PC-3 (cell line): ENCODE measurements at regions not wholly inside any gene's neighbourhood (a gene's known extent, or its start where the extent isn't known, plus 50 kb on each side); places are given as distances from the start of the nearest gene placed in this dataset.

Source experiments
- EZH2 ChIP-seq: fragments of 300-600 bp; sonication (generic); IDR thresholded peaks from one replicate; pipeline ENCODE4 v1.6.1; 2017; ENCODE audit warnings: antibody characterized with exemption, mild to moderate bottlenecking, low read length; ENCODE audit not compliant: unreplicated experiment
- EZH2phosphoT487 ChIP-seq: fragments of 300-600 bp; sonication (generic); IDR thresholded peaks from 2 replicates; pipeline ENCODE4 v1.6.1; 2018; ENCODE audit warnings: mild to moderate bottlenecking, antibody characterized with exemption, low read length, borderline replicate concordance

DNA sequence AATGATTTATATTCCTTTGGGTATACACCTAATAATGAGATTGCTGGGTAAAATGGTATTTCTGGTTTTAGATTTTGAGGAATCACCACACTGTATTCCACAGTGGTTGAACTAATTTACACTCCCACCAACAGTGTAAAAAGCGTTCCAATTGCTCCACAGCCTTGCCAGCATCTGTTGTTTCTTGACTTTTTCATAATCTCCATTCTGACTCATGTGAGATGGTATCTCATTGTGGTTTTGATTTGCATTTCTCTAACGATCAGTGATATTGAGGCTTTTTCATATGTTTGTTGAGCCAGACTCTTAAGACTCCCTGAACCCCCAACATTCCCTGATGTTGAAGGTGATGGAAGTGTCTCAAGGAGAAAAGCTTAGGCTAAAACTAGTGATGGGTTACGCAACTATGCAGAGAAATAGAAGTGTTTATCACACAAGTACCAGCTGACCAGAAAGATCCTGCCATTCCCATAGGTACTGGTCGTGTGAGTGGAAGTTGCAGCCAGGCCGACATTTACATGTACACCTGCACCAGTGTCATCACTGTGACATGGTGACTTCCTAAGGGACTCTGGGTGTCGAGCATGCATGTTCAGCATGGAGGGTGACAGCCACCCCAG is 711.2 kb upstream of the NRP1 start:
- TF ChIP-seq EZH2phosphoT487 (no peak), EZH2 (no peak)
